NCI-H1092 treated with DMSO at 0.1 percent for 48 hours (cell line): ENCODE measurements at regions not wholly inside any gene's neighbourhood (a gene's known extent, or its start where the extent isn't known, plus 50 kb on each side); places are given as distances from the start of the nearest gene placed in this dataset.

ENCODE experiments used
- DNase-seq: peaks from one replicate; lab custom pipeline; 2025; lab: John Stamatoyannopoulos, UW

DNA sequence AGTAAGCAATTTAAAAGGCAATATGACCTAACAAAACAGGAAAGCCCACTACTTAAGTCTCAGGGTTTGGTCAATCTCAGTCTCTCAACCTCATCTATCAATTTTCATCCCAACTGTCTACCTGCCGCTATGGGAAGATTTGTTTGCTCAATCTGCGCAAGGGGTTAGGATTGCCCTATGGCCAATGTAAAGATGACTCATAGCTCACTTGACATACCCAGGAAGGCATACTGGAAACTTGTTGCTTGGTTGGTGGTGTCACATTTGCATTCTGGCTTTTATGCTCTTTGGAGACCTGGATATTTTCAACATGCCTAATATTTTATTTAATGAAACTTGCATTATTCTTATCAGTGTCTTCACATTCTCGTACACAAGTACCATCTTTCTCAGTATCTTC lies 78.1 kb upstream of the TMEM196 start:
- DNase-seq, result no peak

DNA sequence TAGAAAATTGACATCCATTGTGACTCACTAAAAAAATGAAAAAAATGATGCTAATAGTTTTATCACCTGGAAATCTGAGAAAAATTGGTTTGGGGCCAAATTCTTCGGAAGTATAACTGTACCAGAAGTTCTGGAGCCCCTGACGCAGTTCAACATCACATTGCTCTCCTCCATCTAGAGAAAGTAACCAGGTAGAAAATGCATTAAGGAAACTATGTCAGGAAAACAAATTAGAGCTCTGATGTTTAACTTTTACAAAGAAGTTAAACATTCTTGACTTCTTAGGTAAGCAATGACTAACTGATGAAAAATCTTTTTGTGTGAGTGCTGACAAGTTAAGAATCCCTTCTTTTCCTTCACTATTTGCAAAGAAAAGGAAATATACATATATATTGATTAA lies 61.1 kb upstream of the TMEM196 start:
- no peak for DNase-seq

DNA sequence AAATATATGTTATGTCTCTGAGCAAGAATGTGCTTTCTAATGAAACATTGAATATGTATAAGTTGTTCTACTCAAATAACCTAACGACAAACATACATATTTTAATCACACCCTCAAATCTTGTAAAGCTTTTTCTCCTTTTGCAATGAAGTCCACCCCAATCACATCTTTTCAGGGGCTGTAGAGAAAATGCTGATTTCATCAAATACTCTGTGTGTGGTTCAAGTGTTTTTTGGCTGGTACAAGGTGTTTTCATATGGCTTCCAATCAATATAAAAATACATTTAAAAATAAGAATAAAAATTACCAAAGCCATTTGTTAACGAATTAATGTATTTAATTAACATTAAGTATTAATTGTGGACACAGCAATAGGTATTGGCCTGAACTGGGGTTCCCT lies 57.2 kb upstream of the TMEM196 start:
- DNase-seq, result no peak
